ENCODE measurements at regions not wholly inside any gene's neighbourhood (a gene's known extent, or its start where the extent isn't known, plus 50 kb on each side); places are given as distances from the start of the nearest gene placed in this dataset.

DNA sequence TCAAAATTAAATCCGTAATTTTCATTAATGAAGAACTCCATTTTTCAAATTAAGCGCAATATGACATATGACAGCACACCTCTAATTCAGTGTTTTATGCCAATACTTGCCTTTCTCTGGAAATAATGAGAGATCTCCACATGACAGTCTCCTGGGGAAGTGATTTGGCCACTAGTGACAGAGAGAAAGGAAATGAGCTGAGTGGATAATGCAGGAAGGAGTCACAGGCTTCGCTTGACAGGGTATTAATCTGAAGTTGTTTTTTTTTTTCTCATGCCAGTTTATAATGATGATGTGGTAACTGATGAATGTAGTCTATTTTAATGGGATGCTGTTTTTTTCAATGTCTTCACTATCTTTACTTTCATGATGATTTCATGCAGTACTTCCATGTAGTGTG lies 1079.4 kb upstream of the GYPC start:
- DNase-seq (ENCODE audit: insufficient read length, low spot score), result no peak
- TF ChIP-seq POU2F2 (IDR thresholded peaks at IDR 0.05; ENCODE audit: low read depth, low read length) (no peak), POLR2A (IDR thresholded peaks at IDR 0.05; ENCODE audit: low read depth, low read length) (no peak), SPI1 (IDR thresholded peaks at IDR 0.05; ENCODE audit: low read depth, low read length) (no peak), POLR2AphosphoS5 (IDR thresholded peaks at IDR 0.05; ENCODE audit: low read depth, low read length) (no peak), PAX5 (IDR thresholded peaks at IDR 0.05; ENCODE audit: insufficient read depth, low read length, severe bottlenecking) (no peak), TAF1 (IDR thresholded peaks at IDR 0.05; ENCODE audit: low read depth, low read length) (no peak)
- FAIRE-seq, result no peak

DNA sequence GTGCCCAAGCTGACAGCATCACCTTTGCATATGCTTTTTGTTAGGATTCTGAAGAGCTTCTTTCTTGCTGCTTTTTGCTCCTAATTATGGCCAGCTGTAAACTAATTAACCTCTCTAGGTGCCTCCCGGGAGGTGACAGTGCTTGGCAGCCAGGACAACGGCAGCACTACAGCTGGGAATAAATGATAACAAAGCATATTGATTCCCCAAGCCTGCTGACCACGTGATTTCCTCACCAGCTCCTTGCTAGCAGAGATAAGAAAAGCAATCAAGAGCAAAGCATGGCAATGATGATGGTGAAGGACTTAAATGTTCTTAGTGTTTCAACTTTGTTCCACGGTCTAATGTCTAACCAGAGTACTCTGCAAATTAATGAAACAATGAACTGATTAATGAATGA lies 1074.4 kb upstream of the GYPC start:
- FAIRE-seq (no peak), DNase-seq (ENCODE audit: insufficient read length, low spot score) (no peak)
- no peak for TF ChIP-seq SPI1 (IDR thresholded peaks at IDR 0.05; ENCODE audit: low read depth, low read length)
- TF ChIP-seq POLR2AphosphoS5 (IDR thresholded peaks at IDR 0.05; ENCODE audit: low read depth, low read length), result no peak
- no peak for TF ChIP-seq POU2F2 (IDR thresholded peaks at IDR 0.05; ENCODE audit: low read depth, low read length)
- no peak for TF ChIP-seq TAF1 (IDR thresholded peaks at IDR 0.05; ENCODE audit: low read depth, low read length)
- TF ChIP-seq POLR2A (IDR thresholded peaks at IDR 0.05; ENCODE audit: low read depth, low read length), result no peak
- no peak for TF ChIP-seq PAX5 (IDR thresholded peaks at IDR 0.05; ENCODE audit: insufficient read depth, low read length, severe bottlenecking)

DNA sequence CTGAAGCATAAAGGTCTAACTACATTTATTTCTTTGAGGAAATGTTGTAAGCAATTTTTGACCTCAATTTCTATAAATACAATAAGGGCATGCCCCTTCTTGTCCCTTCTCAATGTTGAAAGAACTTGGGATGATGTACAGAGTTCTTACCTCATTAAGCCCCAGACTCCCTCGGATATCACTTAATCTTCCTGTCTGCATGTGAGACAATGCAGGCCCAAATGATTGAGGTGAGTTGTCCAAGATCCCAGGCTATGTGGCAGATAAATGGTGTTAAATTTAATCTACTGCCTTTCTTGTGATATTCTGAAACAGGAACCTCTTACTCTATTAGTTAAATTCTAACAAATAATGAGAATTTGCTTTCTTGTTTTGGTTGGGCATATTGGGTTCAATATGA lies 1073.4 kb upstream of the GYPC start:
- no peak for FAIRE-seq
- TF ChIP-seq POU2F2 (IDR thresholded peaks at IDR 0.05; ENCODE audit: low read depth, low read length), result no peak
- no peak for DNase-seq (ENCODE audit: insufficient read length, low spot score)

DNA sequence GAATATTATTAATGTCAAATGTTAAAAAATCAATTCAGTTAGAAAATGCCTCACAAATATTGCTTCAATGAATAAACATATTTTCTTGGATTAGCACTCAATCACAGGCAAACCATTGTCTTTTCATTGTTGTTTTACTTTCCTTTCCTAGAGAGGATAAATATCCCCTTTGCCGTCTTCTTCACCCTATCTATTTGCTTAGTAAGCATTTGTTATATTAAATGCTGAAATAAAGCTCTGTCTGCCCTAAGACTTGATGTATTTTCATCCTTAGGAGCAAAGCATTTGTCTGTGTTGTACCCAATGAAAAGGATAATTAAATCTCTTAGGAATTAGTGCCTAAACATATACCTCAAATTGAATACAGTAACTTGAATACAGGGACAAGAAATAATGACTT lies 1071.2 kb upstream of the GYPC start:
- no peak for DNase-seq (ENCODE audit: insufficient read length, low spot score)

DNA sequence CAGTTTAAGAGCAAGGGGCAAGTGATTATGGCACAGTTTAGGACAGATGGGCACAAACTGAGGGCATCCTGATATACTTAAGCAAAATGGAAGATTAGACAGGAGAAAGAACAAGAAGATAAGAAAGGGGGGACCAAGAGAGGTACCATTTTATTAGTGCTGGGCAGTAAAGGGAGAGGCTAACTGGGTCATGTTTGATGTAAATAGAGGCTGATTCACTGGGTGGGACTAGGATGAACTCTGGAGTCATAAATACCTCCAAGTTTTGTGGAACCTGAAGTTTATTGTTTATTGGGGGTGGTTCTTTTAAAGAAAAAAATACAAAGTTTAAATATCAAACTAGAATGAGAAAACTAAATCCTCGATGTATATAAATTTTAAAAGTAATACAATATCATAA lies 1067.2 kb upstream of the GYPC start:
- no peak for FAIRE-seq
- no peak for DNase-seq (ENCODE audit: insufficient read length, low spot score)
- TF ChIP-seq SPI1 (IDR thresholded peaks at IDR 0.05; ENCODE audit: low read depth, low read length), result no peak
- TF ChIP-seq POLR2AphosphoS5 (IDR thresholded peaks at IDR 0.05; ENCODE audit: low read depth, low read length), result no peak
- no peak for TF ChIP-seq TAF1 (IDR thresholded peaks at IDR 0.05; ENCODE audit: low read depth, low read length)
- TF ChIP-seq POLR2A (IDR thresholded peaks at IDR 0.05; ENCODE audit: low read depth, low read length), result no peak
- TF ChIP-seq PAX5 (IDR thresholded peaks at IDR 0.05; ENCODE audit: insufficient read depth, low read length, severe bottlenecking), result no peak
- no peak for TF ChIP-seq POU2F2 (IDR thresholded peaks at IDR 0.05; ENCODE audit: low read depth, low read length)

More for the DNA sequence above, 1071.2 kb upstream of the GYPC start:
- FAIRE-seq, result no peak
- TF ChIP-seq SPI1 (IDR thresholded peaks at IDR 0.05; ENCODE audit: low read depth, low read length) (no peak), PAX5 (IDR thresholded peaks at IDR 0.05; ENCODE audit: insufficient read depth, low read length, severe bottlenecking) (no peak), POLR2A (IDR thresholded peaks at IDR 0.05; ENCODE audit: low read depth, low read length) (no peak), POLR2AphosphoS5 (IDR thresholded peaks at IDR 0.05; ENCODE audit: low read depth, low read length) (no peak), TAF1 (IDR thresholded peaks at IDR 0.05; ENCODE audit: low read depth, low read length) (no peak), POU2F2 (IDR thresholded peaks at IDR 0.05; ENCODE audit: low read depth, low read length) (no peak)

DNA sequence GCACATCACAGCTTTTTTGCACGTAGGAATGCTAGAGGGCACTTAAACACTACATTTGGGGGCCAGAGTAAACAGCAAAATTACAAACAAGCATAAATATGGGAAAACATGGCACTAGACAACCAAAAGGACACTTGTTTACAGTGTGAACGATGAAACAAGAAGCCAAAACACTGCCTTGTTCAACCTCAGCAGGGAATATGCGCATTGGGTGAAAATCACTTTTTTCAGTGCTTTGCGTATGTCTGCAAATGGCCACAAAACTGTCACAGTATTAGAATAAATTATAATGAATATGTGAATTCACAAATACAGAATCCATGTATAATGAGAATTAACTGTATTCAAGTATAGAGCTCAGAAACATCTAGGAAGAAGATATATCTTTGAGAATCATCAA lies 1064.0 kb upstream of the GYPC start:
- TF ChIP-seq SPI1 (IDR thresholded peaks at IDR 0.05; ENCODE audit: low read depth, low read length) (no peak), POLR2A (IDR thresholded peaks at IDR 0.05; ENCODE audit: low read depth, low read length) (no peak), TAF1 (IDR thresholded peaks at IDR 0.05; ENCODE audit: low read depth, low read length) (no peak), POLR2AphosphoS5 (IDR thresholded peaks at IDR 0.05; ENCODE audit: low read depth, low read length) (no peak), POU2F2 (IDR thresholded peaks at IDR 0.05; ENCODE audit: low read depth, low read length) (no peak), PAX5 (IDR thresholded peaks at IDR 0.05; ENCODE audit: insufficient read depth, low read length, severe bottlenecking) (no peak)
- DNase-seq (ENCODE audit: insufficient read length, low spot score) (no peak), FAIRE-seq (no peak)

DNA sequence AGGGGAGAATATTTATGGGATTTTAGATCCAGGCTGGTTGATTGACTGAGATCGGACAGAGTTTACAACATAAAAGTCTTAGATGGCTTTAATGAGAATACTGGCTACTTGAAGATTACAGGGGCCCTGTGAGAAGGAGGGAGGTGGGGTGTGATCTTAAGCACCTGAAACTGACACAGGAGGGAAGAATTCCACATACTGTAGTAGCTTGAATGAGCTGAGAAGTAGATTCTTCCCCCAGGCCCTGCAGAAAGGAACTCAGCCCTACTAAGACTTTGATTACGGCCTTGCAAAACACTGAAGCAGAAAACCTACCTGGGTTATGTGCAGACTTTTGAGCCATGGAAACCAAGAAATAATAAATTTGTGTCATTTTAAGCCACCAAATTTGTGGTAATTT lies 1062.9 kb upstream of the GYPC start:
- no peak for TF ChIP-seq TAF1 (IDR thresholded peaks at IDR 0.05; ENCODE audit: low read depth, low read length)
- TF ChIP-seq POLR2AphosphoS5 (IDR thresholded peaks at IDR 0.05; ENCODE audit: low read depth, low read length), result no peak
- no peak for TF ChIP-seq SPI1 (IDR thresholded peaks at IDR 0.05; ENCODE audit: low read depth, low read length)
- no peak for TF ChIP-seq POLR2A (IDR thresholded peaks at IDR 0.05; ENCODE audit: low read depth, low read length)
- no peak for TF ChIP-seq PAX5 (IDR thresholded peaks at IDR 0.05; ENCODE audit: insufficient read depth, low read length, severe bottlenecking)
- TF ChIP-seq POU2F2 (IDR thresholded peaks at IDR 0.05; ENCODE audit: low read depth, low read length), result no peak
- no peak for FAIRE-seq
- DNase-seq (ENCODE audit: insufficient read length, low spot score), result no peak

DNA sequence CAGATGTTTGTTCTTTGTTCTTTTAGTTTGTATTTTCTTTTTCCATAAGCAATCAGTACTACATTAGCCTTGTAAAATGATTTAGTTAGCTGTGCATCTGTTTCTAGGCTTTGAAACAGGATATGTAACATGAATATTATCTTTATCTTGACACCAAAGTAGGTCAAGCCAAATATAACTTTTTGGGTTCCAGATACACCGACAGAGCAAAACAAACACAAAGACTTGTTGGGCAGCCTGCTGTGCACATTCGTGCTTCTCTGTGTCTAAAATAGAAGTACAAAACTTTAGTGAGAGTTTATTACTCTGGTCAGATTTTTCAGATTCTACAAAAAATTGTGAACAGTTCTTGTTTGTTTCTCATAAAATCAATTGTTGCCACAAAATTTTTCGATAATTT lies 1059.3 kb upstream of the GYPC start:
- TF ChIP-seq POU2F2 (IDR thresholded peaks at IDR 0.05; ENCODE audit: low read depth, low read length) (no peak), TAF1 (IDR thresholded peaks at IDR 0.05; ENCODE audit: low read depth, low read length) (no peak), PAX5 (IDR thresholded peaks at IDR 0.05; ENCODE audit: insufficient read depth, low read length, severe bottlenecking) (no peak), SPI1 (IDR thresholded peaks at IDR 0.05; ENCODE audit: low read depth, low read length) (no peak), POLR2AphosphoS5 (IDR thresholded peaks at IDR 0.05; ENCODE audit: low read depth, low read length) (no peak), POLR2A (IDR thresholded peaks at IDR 0.05; ENCODE audit: low read depth, low read length) (no peak)
- DNase-seq (ENCODE audit: insufficient read length, low spot score), result no peak
- no peak for FAIRE-seq

DNA sequence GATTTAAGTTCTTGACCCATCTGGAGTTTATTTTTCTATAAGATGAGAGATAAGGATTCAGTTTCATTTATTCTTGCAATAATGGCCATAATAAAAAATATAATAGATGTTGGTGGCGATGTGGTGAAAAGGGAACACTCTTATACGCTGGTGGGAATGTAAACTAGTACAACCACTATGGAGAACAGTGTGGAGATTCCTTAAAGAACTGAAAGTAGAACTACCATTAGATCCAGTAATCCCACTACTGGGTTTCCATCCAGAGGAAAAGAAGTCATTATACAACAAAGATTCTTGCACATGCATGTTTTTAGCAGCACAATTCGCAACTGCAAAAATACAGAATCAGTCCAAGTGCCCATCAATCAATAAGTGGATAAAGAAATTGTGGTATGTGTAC lies 1040.5 kb upstream of the GYPC start:
- no peak for TF ChIP-seq TAF1 (IDR thresholded peaks at IDR 0.05; ENCODE audit: low read depth, low read length)
- TF ChIP-seq POU2F2 (IDR thresholded peaks at IDR 0.05; ENCODE audit: low read depth, low read length), result no peak
- no peak for TF ChIP-seq POLR2A (IDR thresholded peaks at IDR 0.05; ENCODE audit: low read depth, low read length)
- no peak for TF ChIP-seq POLR2AphosphoS5 (IDR thresholded peaks at IDR 0.05; ENCODE audit: low read depth, low read length)
- TF ChIP-seq PAX5 (IDR thresholded peaks at IDR 0.05; ENCODE audit: insufficient read depth, low read length, severe bottlenecking), result no peak
- no peak for TF ChIP-seq SPI1 (IDR thresholded peaks at IDR 0.05; ENCODE audit: low read depth, low read length)
- FAIRE-seq (no peak), DNase-seq (ENCODE audit: insufficient read length, low spot score) (no peak)

DNA sequence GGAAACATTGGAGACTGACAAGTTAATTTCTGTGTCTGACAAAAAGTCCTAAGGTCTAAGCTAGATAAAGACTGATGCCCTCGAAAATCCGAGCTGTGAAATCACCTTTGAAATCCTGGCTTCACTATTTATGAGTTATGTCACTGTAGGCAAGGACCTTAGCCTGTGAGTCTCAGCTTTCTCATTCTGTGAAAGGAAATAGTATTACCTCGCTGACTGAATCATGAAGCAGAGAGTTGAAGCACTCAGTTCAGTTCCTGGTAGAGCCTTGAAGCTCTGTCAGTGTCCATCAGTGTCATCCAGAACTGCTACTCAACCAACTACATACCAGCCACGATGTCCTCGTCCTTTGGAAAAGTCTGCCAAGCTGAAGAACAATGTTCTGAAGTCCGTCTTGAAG lies 1025.6 kb upstream of the GYPC start:
- DNase-seq (ENCODE audit: insufficient read length, low spot score) (no peak), FAIRE-seq (no peak)
- no peak for TF ChIP-seq PAX5 (IDR thresholded peaks at IDR 0.05; ENCODE audit: insufficient read depth, low read length, severe bottlenecking)
- TF ChIP-seq SPI1 (IDR thresholded peaks at IDR 0.05; ENCODE audit: low read depth, low read length), result no peak
- no peak for TF ChIP-seq POU2F2 (IDR thresholded peaks at IDR 0.05; ENCODE audit: low read depth, low read length)
- no peak for TF ChIP-seq TAF1 (IDR thresholded peaks at IDR 0.05; ENCODE audit: low read depth, low read length)
- TF ChIP-seq POLR2A (IDR thresholded peaks at IDR 0.05; ENCODE audit: low read depth, low read length), result no peak
